Stomach smooth muscle (tissue), 2 donors: ENCODE measurements at regions not wholly inside any gene's neighbourhood (a gene's known extent, or its start where the extent isn't known, plus 50 kb on each side); places are given as distances from the start of the nearest gene placed in this dataset.
A peak's percentile ranks its signal among the peaks of the same experiment; 100 is the strongest.
"Not testable (repeated sequence)": the region's sequence is repeated elsewhere in the genome, so short reads cannot be mapped to it uniquely, and the experiment has no call there.

Experiments used
- H3K27ac ChIP-seq: one replicate; pipeline ENCODE4 v1.7.0; 2013; ENCODE audit warnings: mild to moderate bottlenecking, low read length, inconsistent platforms
- H3K27me3 ChIP-seq, 2 donors: one replicate each; pipeline ENCODE4 v1.7.0; 2013; ENCODE audit warnings: low read length in 2 of 2; ENCODE audit not compliant: insufficient read depth in 2 of 2, control insufficient read depth in 1 of 2
- H3K36me3 ChIP-seq, 2 donors: one replicate each; pipeline ENCODE4 v1.7.0; 2013; ENCODE audit warnings: low read length in 2 of 2; ENCODE audit not compliant: control insufficient read depth in 2 of 2, insufficient read depth in 2 of 2
- H3K4me1 ChIP-seq: one replicate; pipeline ENCODE4 v1.7.0; 2013; ENCODE audit warnings: low read length; ENCODE audit not compliant: control insufficient read depth, insufficient read depth
- H3K4me3 ChIP-seq, 2 donors: one replicate each; pipeline ENCODE4 v1.7.0; 2013; ENCODE audit warnings: low read length in 2 of 2
- H3K9ac ChIP-seq, 2 donors: one replicate each; pipeline ENCODE4 v1.7.0; 2013; ENCODE audit warnings: low read length in 2 of 2, mild to moderate bottlenecking in 1 of 2
- H3K9me3 ChIP-seq, 2 donors: one replicate each; pipeline ENCODE4 v1.7.0; 2013; ENCODE audit warnings: low read length in 2 of 2; ENCODE audit not compliant: control insufficient read depth in 2 of 2
- donor health status: healthy.
- donor health status: Pancreatic carcinoma.

DNA sequence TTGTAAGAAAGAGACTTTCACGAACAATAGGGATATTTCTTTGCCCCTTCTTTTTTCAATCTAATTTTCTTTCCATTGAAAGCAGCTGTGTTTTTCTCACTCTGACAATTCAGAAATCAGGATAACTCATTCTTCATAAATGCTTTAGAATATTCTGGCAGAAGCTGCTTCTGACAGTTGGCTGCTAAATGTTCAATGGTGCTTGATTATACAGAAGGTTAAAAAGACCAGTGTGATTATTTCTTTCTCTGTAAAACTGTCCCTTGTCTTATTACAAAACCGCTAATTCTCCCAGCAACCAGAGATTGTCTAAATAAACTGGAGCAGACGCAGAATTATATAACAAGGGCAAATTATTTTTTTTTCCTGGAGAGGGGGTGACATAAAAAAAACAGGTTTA is 394.4 kb downstream of the SPRY2 start:
- H3K27ac ChIP-seq: no peak overlapping the region
- no peak overlapping the region for H3K4me3 ChIP-seq
- H3K9ac ChIP-seq: no peak overlapping the region
- H3K27me3 ChIP-seq: no peaks in the 10 kb centered on the region
- no peaks in the 10 kb centered on the region for H3K9me3 ChIP-seq
- H3K4me1 ChIP-seq: no peaks in the 10 kb centered on the region
- H3K36me3 ChIP-seq: no peaks in the 10 kb centered on the region

DNA sequence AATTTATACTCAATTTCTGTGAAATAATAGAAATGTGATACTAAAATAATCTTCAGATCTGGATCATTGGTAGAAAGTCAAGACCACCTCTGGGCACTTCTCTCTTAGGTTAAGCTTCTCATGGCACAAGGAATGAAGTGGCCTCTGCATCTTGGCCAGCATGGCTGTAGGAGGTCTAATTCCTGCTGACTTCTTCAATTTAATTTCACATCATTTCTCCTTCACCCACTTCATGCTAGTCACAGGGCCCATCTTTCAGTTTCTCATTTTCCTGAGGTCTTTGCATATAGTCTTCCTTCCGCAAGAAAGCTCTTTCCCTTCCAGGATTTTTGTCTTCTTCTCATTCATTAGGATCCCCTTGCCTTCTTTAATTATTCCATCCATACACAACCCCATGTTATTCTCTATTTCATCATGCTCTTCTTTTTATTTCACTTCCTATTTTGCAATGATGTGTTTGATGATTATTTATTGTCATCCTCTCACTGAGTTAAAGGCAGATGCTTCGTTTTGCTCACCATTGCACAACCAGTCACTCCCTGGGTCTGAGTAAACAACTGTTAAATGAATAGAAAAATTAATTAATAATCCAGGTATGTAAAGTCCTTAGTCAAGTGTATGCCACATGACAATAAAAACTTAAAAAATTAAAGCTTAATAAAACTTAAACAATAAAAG is 397.4 kb downstream of the SPRY2 start:
- no peaks in the 10 kb centered on the region for H3K27me3 ChIP-seq

DNA sequence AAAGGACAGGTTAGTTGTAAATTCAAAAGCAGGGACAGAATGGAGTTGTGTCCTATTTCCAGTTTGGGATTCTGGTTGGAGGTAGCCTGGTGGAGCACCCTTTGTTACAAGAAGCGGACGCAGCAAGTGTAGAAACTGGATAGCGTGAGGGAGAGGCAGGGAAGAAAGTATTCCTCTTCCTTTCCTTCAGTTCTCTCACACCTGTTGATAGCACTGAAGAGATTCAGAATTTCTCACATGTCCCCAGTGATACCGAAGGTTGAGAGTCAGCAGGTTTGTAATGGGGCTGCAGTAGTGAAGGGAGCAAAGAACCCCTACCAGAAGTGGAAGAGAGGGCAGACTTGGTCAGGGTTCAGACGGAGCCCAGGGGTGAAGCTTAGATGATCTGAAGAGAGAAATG is 399.2 kb downstream of the SPRY2 start:
- Histone ChIP-seq H3K9ac (no peak overlapping the region), H3K36me3 (no peaks in the 10 kb centered on the region), H3K27ac (no peak overlapping the region), H3K27me3 (no peaks in the 10 kb centered on the region), H3K4me1 (no peaks in the 10 kb centered on the region), H3K4me3 (no peak overlapping the region), H3K9me3 (no peaks in the 10 kb centered on the region)

More for the DNA sequence above, 397.4 kb downstream of the SPRY2 start:
- Histone ChIP-seq H3K27ac (no peak overlapping the region), H3K9ac (no peak overlapping the region), H3K9me3 (no peaks in the 10 kb centered on the region), H3K36me3 (no peaks in the 10 kb centered on the region), H3K4me1 (no peaks in the 10 kb centered on the region), H3K4me3 (no peak overlapping the region)

DNA sequence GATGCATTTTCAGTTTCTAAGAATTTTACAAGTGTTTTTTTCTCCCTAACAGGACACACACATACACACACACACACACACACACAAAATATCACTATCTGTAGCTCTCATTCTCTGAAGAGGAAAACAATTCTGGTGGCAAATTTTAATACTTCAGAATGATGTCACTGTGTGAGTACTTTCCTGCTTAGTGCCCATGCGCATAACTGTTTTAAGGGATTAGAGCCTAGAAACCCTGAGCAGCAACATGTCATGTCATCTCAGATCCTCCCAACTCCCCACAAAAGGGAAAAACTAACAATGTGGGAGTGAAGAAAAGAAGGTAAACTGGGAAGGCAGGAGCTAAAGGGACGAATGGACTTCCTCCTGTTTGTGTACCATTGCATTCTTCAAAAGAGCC is 401.2 kb downstream of the SPRY2 start:
- Histone ChIP-seq H3K4me3 (no peak overlapping the region), H3K36me3 (no peaks in the 10 kb centered on the region), H3K27me3 (no peaks in the 10 kb centered on the region), H3K9me3 (no peaks in the 10 kb centered on the region), H3K9ac (no peak overlapping the region), H3K27ac (no peak overlapping the region), H3K4me1 (peaks cover 7% of the 10 kb centered on the region)

DNA sequence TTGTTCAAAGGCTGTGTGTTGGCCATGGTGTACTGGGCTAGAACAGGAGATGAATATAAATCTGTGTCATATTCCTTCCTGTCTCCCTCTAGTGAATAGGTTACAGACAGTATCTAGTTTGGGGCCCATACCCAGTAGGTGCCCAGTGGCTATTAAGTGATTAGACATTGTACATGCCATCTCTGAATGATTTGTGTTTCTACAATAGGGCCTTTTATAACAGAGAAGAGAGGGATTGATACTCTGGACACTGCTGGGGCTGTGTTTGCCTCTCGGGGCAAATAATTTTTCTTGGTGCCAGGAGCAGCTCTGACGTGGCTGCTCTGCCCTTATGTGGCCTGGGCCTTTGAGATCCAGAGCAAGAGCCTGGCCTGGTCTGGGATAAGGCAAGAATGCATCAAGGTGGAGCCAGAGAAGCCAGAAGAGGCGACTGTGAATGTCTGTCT is 403.1 kb downstream of the SPRY2 start:
- H3K27me3 ChIP-seq: no peaks in the 10 kb centered on the region
- H3K4me1 ChIP-seq: peaks cover 7% of the 10 kb centered on the region
- no peak overlapping the region for H3K4me3 ChIP-seq
- H3K27ac ChIP-seq: no peak overlapping the region
- H3K9me3 ChIP-seq: no peaks in the 10 kb centered on the region
- H3K9ac ChIP-seq: no peak overlapping the region
- H3K36me3 ChIP-seq: no peaks in the 10 kb centered on the region

DNA sequence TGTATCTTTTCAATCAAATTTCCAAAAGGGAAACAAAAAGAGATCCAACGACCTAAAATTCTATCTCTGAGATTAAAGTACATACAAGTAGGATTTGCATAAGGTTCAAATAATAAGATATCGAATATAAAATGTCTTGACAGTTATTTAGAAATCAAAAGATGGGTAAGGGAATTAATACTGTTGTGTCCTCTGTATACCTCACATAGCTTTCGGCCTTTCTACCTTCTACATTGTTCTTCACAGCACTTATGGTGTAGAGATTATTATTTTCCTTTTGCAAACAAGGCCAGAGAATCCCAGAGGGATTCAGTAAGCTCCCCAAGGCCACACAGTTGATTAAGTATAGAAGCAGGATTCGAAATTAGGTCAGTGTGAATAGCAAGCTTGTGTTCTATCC is 403.6 kb downstream of the SPRY2 start:
- peak overlapping the region; percentile 60 for H3K27ac ChIP-seq
- H3K36me3 ChIP-seq: no peaks in the 10 kb centered on the region
- no peak overlapping the region for H3K9ac ChIP-seq
- no peak overlapping the region for H3K4me3 ChIP-seq
- H3K9me3 ChIP-seq: no peaks in the 10 kb centered on the region
- no peaks in the 10 kb centered on the region for H3K27me3 ChIP-seq
- peaks cover 7% of the 10 kb centered on the region for H3K4me1 ChIP-seq

DNA sequence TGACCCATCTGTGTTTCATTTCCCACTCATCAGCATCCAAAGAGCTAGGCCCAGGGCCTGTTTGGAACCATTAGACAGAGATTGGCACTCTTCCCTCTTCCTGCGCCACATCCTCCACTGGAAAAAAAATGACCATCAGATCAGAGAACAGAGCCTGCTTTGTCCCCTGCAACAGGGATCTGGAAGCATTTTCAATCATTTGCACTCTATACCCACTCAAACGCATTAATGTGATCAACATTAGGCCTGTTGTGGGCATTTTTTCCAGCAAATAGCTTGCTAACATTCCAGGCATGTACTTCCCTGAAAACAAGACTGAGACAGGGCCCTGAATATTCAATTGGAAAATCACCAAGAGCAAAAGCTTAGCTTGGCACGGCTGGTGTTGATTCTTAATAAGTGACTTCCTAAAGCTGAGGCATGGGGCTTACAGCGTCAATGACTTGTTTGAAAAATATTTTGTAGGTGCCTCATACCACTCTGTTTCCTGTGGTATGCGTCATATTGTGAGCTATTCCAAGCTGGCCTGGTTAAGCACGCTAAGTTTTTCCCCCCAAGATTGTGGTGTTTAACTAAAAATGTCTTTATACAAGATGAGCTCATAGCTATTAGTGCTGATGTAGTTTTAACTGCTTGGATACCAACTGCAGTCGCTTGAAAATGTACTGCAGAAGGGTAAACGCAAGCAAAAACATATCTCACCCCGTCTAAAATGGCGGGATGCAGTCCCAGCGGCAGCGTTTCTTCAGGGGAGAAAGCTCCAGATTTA is 404.4 kb downstream of the SPRY2 start:
- H3K27me3 ChIP-seq: no peaks in the 10 kb centered on the region
- H3K4me3 ChIP-seq: peak overlapping the region in 1 of 2 donors; percentile 30
- H3K27ac ChIP-seq: peak overlapping the region; percentile 60
- H3K4me1 ChIP-seq: peaks cover 7% of the 10 kb centered on the region
- no peaks in the 10 kb centered on the region for H3K36me3 ChIP-seq
- H3K9me3 ChIP-seq: no peaks in the 10 kb centered on the region
- H3K9ac ChIP-seq: peak overlapping the region in 1 of 2 donors; percentile 37

DNA sequence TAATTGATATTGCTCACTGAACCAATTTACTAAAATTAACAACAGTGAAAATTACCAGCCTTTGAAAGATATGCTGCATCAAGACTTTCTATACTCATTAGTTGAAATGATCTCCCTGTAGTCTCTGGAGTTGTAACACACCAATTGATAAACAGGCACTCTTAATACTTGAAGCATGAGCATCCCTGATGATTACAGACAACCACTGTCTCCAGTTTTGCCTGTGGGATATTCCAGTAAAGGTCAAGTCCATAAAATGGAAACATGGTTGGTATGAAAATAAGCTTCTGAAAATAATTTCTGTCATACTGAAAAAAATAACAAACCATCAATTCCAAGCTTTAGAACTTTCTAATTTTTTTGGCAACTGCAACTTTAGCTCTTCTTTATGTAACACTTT is 405.8 kb downstream of the SPRY2 start:
- no peak overlapping the region for H3K4me3 ChIP-seq
- H3K27ac ChIP-seq: no peak overlapping the region
- H3K9me3 ChIP-seq: no peaks in the 10 kb centered on the region
- H3K9ac ChIP-seq: no peak overlapping the region
- peaks cover 7% of the 10 kb centered on the region for H3K4me1 ChIP-seq
- H3K36me3 ChIP-seq: no peaks in the 10 kb centered on the region
- no peaks in the 10 kb centered on the region for H3K27me3 ChIP-seq

DNA sequence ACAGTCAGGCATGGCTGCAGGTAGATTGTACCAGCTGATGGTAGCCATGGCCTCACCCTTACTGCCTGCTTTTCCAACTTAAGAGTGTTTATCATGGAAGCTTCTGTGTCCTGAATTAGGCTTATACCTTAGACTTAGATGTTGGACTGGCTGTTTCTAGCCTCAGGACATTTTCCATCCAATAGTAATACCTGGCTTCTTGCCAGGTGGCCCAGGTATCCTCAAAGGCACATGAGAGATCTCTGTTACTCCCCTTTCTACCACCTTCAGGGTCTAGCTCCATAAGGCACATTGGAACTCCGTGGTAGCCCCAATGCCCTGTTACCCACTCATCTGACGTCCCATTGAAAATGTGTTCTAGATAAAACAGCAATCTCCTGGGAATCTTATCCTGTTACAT is 407.5 kb downstream of the SPRY2 start:
- Histone ChIP-seq H3K27ac (no peak overlapping the region), H3K36me3 (no peaks in the 10 kb centered on the region), H3K9me3 (no peaks in the 10 kb centered on the region), H3K4me3 (no peak overlapping the region), H3K27me3 (no peaks in the 10 kb centered on the region), H3K4me1 (peaks cover 7% of the 10 kb centered on the region), H3K9ac (no peak overlapping the region)

DNA sequence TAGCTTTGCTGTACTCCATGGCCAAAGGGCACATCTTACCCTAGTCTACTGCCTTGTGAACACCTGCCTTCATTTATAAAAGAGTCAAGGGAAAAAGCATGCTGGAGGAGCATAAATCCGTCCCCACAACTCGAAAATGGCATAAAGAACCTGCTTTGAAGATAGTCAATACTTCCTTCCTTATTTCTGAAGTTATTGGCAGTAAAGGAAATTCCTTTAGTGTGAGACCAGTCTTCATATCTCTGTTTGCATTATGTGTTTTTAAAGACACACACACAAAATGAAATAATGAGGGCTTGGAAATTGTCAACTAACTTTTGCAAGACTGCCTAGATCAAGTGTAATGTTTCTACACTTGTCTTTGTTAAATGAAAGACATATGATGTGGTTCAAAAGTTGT is 408.4 kb downstream of the SPRY2 start:
- H3K27me3 ChIP-seq: no peaks in the 10 kb centered on the region
- H3K4me3 ChIP-seq: no peak overlapping the region
- H3K9ac ChIP-seq: no peak overlapping the region
- H3K9me3 ChIP-seq: no peaks in the 10 kb centered on the region
- no peak overlapping the region for H3K27ac ChIP-seq
- no peaks in the 10 kb centered on the region for H3K36me3 ChIP-seq
- H3K4me1 ChIP-seq: peaks cover 7% of the 10 kb centered on the region

DNA sequence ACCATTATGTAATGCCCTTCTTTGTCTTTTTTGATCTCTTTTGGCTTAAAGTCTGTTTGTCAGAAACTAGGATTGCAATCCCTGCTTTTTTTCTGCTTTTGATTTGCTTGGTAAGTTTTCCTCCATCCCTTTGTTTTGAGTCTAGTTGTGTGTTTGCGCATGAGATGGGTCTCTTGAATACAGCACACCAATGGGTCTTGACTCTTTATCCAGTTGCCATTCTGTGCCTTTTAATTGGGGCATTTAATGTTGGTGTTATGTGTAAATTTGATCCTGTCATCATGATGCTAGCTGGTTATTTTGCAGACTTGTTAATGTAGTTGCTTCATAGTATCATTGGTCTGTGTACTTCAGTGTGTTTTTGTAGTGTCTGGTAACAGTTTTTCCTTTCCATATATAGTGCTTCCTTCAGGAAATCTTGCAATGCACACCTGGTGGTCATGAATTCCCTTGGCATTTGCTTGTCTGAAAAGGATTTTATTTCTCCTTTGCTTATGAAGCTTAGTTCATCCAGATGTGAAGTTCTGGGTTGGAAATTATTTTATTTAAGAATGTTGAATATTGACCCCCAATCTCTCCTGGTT is 416.9 kb downstream of the SPRY2 start:
- not testable (repeated sequence) for H3K36me3 ChIP-seq, H3K4me3 ChIP-seq, H3K4me1 ChIP-seq, H3K27me3 ChIP-seq, H3K9ac ChIP-seq, H3K27ac ChIP-seq, H3K9me3 ChIP-seq
